HG02970 (cell line): ENCODE measurements at regions not wholly inside any gene's neighbourhood (a gene's known extent, or its start where the extent isn't known, plus 50 kb on each side); places are given as distances from the start of the nearest gene placed in this dataset.

Source experiments
- ATAC-seq: cut with Tn5 transposase; IDR thresholded peaks from one replicate; pipeline ENCODE4 v1.9.1; 2021; ENCODE audit warnings: mild to moderate bottlenecking, moderate library complexity, moderate number of reproducible peaks; ENCODE audit not compliant: unreplicated experiment, low FRiP score

GRCh38 chr16:80028581-80029380, 428.2 kb upstream of the MAF start:
- ATAC-seq = no peak

- peak; percentile 49 for ATAC-seq
Measured at GRCh38 chr16:80027007-80027965, 426.7 kb upstream of the MAF start.

GRCh38 chr16:80025236-80025635, 424.7 kb upstream of the MAF start:
- ATAC-seq = no peak

GRCh38 chr16:80024443-80024842, 423.9 kb upstream of the MAF start:
- ATAC-seq = no peak

GRCh38 chr16:80023865-80024264, 423.3 kb upstream of the MAF start:
- no peak for ATAC-seq

- ATAC-seq = no peak
Measured at GRCh38 chr16:80019395-80019794, 418.9 kb upstream of the MAF start.

GRCh38 chr16:80018466-80018865, 417.9 kb upstream of the MAF start:
- no peak for ATAC-seq

- ATAC-seq = no peak
Measured at GRCh38 chr16:80016731-80017326, 416.3 kb upstream of the MAF start.

- ATAC-seq = no peak
Measured at GRCh38 chr16:80015566-80015965, 415.0 kb upstream of the MAF start.

- no peak for ATAC-seq
Measured at GRCh38 chr16:80014241-80014939, 413.9 kb upstream of the MAF start.

GRCh38 chr16:80012586-80012985, 412.0 kb upstream of the MAF start:
- ATAC-seq = no peak

- no peak for ATAC-seq
Measured at GRCh38 chr16:80009971-80010659, 409.6 kb upstream of the MAF start.

- ATAC-seq = no peak
Measured at GRCh38 chr16:80008857-80009256, 408.3 kb upstream of the MAF start.

GRCh38 chr16:80007231-80007630, 406.7 kb upstream of the MAF start:
- ATAC-seq = no peak

GRCh38 chr16:80006241-80007215, 406.0 kb upstream of the MAF start:
- no peak for ATAC-seq

- no peak for ATAC-seq
Measured at GRCh38 chr16:80004113-80004512, 403.6 kb upstream of the MAF start.

GRCh38 chr16:80002261-80002660, 401.7 kb upstream of the MAF start:
- ATAC-seq = no peak

GRCh38 chr16:79998143-79998542, 397.6 kb upstream of the MAF start:
- ATAC-seq = no peak

- no peak for ATAC-seq
Measured at GRCh38 chr16:79997257-79997656, 396.7 kb upstream of the MAF start.
